BJ (cell line): ENCODE measurements at regions not wholly inside any gene's neighbourhood (a gene's known extent, or its start where the extent isn't known, plus 50 kb on each side); places are given as distances from the start of the nearest gene placed in this dataset.

Experiments
- CTCF ChIA-PET: fragments of 350-600 bp; formaldehyde crosslinking; extraction: SDS; loops from one replicate; lab custom pipeline; 2021; ENCODE audit warnings: antibody characterized with exemption, inconsistent platforms; lab: Yijun Ruan, JAX
- POLR2A ChIA-PET: fragments of 300-600 bp; sonication (Branson Sonifier 250); formaldehyde crosslinking; extraction: SDS; loops from one replicate; lab custom pipeline; 2021; ENCODE audit warnings: antibody characterized with exemption; lab: Charles Lee
- DNase-seq: peaks from one replicate; pipeline ENCODE4 v3.0.0-alpha.2; 2011; ENCODE audit warnings: low read depth
- H3K27me3 ChIP-seq: 2 replicates; pipeline ENCODE4 v1.6.0; 2011; ENCODE audit warnings: low read length; ENCODE audit not compliant: control insufficient read depth, insufficient read depth
- H3K36me3 ChIP-seq: 2 replicates; pipeline ENCODE4 v1.5.1; 2011; ENCODE audit warnings: low read length; ENCODE audit not compliant: control insufficient read depth, insufficient read depth
- H3K4me3 ChIP-seq: 2 replicates; pipeline ENCODE4 v1.5.1; 2011; ENCODE audit warnings: low read depth, mild to moderate bottlenecking, control low read depth, low read length
- CTCF ChIP-seq: IDR thresholded peaks from 2 replicates; pipeline ENCODE4 v1.5.1; 2011; ENCODE audit warnings: low read depth, mild to moderate bottlenecking, control low read depth, inconsistent platforms, low read length, moderate library complexity; ENCODE audit not compliant: insufficient read depth

DNA sequence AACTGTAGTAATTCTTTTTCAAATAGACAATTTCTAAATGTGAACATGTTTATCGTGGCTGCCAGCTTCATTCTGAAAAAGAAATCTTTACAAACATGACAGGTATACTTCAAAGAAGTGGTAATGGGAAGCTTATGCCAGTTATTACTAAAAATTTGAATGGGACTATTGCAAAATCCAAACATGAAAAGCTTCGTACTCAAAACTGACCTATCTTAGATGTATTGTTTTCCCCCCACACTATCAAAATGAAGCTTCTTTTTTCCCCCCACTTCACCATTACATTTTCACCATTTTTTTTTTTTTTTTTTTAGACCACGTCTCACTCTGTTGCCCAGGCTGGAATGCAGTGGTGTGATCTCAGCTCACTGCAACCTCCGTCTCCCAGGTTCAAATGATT is 50.4 kb upstream of the SERTAD2 start:
- Histone ChIP-seq H3K36me3 (no peaks in the 10 kb centered on the region), H3K4me3 (no peak overlapping the region), H3K27me3 (no peaks in the 10 kb centered on the region)
- POLR2A ChIA-PET, result no interaction called here
- no peak for TF ChIP-seq CTCF
- DNase-seq, result no peak
- CTCF ChIA-PET, result interaction anchor here (1.0 to 1.4 kb wide), 2 partner anchors 40 to 58 kb away, joined by 3 to 6 read pairs; no protein-coding TSS in a partner anchor

GRCh38 chr2:64704996-64705395 is 51.3 kb upstream of the SERTAD2 start:
- CTCF ChIA-PET, result interaction anchor here (0.7 to 1.4 kb wide), 3 partner anchors 18 to 59 kb away, joined by 3 to 6 read pairs (median 3); no protein-coding TSS in a partner anchor

DNA sequence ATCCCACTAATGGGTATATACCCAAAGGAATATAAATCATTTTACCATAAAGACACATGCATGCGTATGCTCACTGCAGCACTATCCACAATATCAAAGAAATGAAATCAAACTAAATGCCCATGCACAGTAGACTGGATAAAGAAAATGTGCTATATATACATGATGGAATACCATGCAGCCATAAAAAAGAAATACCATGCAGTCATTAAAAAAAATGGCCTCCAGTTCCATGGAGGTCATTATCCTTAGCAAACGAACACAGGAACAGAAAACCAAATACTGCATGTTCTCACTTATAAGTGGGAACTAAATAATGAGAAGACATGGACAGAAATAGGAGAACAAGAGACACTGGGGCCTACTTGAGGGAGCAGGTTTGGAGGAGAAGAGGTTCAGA is 53.6 kb upstream of the SERTAD2 start:
- H3K4me3 ChIP-seq, result no peak overlapping the region
- no peak for TF ChIP-seq CTCF
- POLR2A ChIA-PET, result no interaction called here
- H3K36me3 ChIP-seq, result no peaks in the 10 kb centered on the region
- no peaks in the 10 kb centered on the region for H3K27me3 ChIP-seq
- CTCF ChIA-PET, result no interaction called here
- DNase-seq, result no peak

More at GRCh38 chr2:64704996-64705395, 51.3 kb upstream of the SERTAD2 start:
- H3K4me3 ChIP-seq, result no peak overlapping the region
- no peak for TF ChIP-seq CTCF
- DNase-seq, result no peak
- POLR2A ChIA-PET, result no interaction called here
- no peaks in the 10 kb centered on the region for H3K27me3 ChIP-seq
- H3K36me3 ChIP-seq, result no peaks in the 10 kb centered on the region

DNA sequence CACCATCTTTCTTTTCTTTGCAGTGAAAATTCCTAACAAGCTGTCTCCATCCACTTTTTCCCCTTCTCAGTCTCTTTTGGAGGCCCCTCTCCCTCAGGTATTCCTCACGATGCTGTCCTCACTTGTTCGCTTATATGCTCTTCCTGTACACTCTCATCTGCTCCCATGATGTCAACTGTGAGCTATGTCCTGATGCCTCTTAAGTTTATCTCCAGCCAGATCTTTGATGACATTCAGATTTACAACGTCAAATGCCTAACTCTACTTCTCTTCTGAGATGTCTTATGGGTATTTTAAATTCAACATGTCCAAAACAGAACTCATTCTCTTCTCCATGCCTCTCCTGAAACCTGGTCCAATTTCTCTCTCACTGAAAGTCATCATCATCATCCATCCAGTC is 55.1 kb upstream of the SERTAD2 start:
- H3K4me3 ChIP-seq, result no peak overlapping the region
- no peaks in the 10 kb centered on the region for H3K36me3 ChIP-seq
- ChIA-PET CTCF (no interaction called here), POLR2A (no interaction called here)
- no peak for TF ChIP-seq CTCF
- H3K27me3 ChIP-seq, result no peaks in the 10 kb centered on the region
- no peak for DNase-seq

- no peaks in the 10 kb centered on the region for H3K36me3 ChIP-seq
- POLR2A ChIA-PET, result no interaction called here
- H3K27me3 ChIP-seq, result no peaks in the 10 kb centered on the region
- CTCF ChIA-PET, result no interaction called here
- TF ChIP-seq CTCF, result no peak
- DNase-seq, result no peak
- no peak overlapping the region for H3K4me3 ChIP-seq
Observed at GRCh38 chr2:64711252-64711800, 57.6 kb upstream of the SERTAD2 start.
